ENCODE measurements at regions not wholly inside any gene's neighbourhood (a gene's known extent, or its start where the extent isn't known, plus 50 kb on each side); places are given as distances from the start of the nearest gene placed in this dataset.

DNA sequence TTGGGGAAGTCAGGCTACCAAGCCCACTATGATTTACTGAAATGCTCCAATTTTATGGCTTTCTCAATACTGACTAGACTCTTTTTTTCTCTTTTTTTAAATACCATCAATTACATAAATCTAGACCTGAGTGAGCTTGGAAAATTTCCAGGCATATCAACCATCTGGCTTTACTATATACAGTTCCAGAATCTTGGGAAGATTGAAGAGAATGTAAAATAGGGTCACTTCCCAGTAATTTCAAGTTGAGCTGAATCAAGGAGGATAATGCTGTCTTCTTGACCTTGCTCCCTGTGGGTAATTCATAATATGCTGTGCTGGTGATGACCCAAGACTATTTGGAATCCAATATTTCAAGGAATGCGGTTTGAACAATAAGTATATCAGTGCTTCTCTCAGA lies 108.1 kb downstream of the MAP3K21 start:
- TF ChIP-seq, protein P1, sequence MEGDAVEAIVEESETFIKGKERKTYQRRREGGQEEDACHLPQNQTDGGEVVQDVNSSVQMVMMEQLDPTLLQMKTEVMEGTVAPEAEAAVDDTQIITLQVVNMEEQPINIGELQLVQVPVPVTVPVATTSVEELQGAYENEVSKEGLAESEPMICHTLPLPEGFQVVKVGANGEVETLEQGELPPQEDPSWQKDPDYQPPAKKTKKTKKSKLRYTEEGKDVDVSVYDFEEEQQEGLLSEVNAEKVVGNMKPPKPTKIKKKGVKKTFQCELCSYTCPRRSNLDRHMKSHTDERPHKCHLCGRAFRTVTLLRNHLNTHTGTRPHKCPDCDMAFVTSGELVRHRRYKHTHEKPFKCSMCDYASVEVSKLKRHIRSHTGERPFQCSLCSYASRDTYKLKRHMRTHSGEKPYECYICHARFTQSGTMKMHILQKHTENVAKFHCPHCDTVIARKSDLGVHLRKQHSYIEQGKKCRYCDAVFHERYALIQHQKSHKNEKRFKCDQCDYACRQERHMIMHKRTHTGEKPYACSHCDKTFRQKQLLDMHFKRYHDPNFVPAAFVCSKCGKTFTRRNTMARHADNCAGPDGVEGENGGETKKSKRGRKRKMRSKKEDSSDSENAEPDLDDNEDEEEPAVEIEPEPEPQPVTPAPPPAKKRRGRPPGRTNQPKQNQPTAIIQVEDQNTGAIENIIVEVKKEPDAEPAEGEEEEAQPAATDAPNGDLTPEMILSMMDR (IDR thresholded peaks at IDR 0.05): no peak
- Mint-ChIP-seq H3K4me3 (no peak overlapping the region), H3K27ac (no peak overlapping the region), H3K4me1 (peaks cover 6% of the 10 kb centered on the region), H3K27me3 (ENCODE audit: low read depth, poor library complexity) (peaks cover 25% of the 10 kb centered on the region), H3K36me3 (ENCODE audit: low read depth) (no peaks in the 10 kb centered on the region), H3K9me3 (peaks cover 3% of the 10 kb centered on the region)
- DNase-seq: no peak

DNA sequence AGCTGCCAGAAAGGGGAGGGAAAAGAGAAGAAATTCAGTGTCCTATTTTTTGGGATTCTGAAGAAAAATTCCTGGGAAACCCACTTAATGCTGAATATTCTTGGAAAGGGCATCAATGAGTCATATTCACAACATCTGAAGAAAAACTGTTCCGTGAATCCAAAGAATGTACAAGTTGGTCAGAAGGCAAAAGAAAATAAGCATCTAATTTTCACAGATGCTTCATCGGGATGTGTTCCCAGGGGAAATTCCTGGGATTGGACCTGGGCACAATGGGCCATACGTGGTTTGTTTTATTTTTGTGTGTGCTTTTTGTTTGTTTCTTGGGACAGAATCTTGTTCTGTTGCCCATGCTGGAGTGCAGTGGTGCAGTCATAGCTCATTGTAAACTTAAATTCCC lies 112.2 kb downstream of the MAP3K21 start:
- Mint-ChIP-seq H3K4me3 (no peak overlapping the region), H3K4me1 (no peaks in the 10 kb centered on the region)

GRCh38 chr1:233440951-233441401 lies 113.5 kb downstream of the MAP3K21 start:
- peaks cover 26% of the 10 kb centered on the region for H3K27me3 Mint-ChIP-seq (ENCODE audit: low read depth, poor library complexity)
- no peaks in the 10 kb centered on the region for H3K4me1 Mint-ChIP-seq
- peaks cover 13% of the 10 kb centered on the region for H3K9me3 Mint-ChIP-seq
- no peaks in the 10 kb centered on the region for H3K36me3 Mint-ChIP-seq (ENCODE audit: low read depth)
- peak; percentile 31 for DNase-seq
- no peak overlapping the region for H3K27ac Mint-ChIP-seq
- no peak overlapping the region for H3K4me3 Mint-ChIP-seq
- TF ChIP-seq, protein P1 (IDR thresholded peaks at IDR 0.05): peak; percentile 62

More for the DNA sequence above, 112.2 kb downstream of the MAP3K21 start:
- DNase-seq: no peak
- no peaks in the 10 kb centered on the region for H3K36me3 Mint-ChIP-seq (ENCODE audit: low read depth)
- TF ChIP-seq, protein P1 (IDR thresholded peaks at IDR 0.05): no peak
- H3K9me3 Mint-ChIP-seq: peaks cover 7% of the 10 kb centered on the region
- H3K27me3 Mint-ChIP-seq (ENCODE audit: low read depth, poor library complexity): peaks cover 25% of the 10 kb centered on the region
- no peak overlapping the region for H3K27ac Mint-ChIP-seq

DNA sequence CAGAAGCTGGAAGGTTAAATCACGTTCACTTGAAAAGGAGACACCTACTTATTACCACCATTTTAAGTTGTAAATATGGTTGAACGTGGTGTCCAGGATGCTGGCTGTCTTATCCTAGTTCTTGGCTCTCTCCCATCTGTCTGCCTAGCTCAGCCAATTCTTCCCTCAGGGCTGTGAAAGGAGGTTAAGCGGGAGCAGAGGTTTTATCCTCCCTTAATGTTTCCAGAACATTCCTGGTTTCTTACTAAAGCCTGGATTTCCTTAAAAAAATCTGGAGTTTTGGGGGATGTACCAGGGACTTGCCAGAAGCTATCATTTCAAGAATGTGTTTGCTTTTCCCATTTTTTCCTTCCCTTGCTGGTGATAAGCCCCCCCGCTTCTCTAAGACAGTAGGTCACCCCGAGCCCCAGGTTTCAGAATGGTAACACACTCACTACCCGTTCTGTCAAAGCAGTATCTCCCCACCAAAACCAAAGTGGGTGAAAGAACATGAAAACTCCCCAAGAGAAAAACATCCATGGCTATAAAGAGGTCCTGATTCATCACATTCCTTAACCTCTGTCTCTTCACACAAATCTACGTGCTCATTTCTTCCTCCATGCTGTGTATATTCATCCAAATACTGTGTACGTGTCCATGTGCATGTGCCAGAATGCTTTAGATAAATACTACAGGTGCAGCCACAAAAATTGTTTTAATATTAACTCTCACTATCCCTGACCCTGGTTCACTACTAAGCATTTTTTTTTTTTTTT lies 114.7 kb downstream of the MAP3K21 start:
- TF ChIP-seq, protein P1 (IDR thresholded peaks at IDR 0.05): no peak
- Mint-ChIP-seq H3K36me3 (ENCODE audit: low read depth) (no peaks in the 10 kb centered on the region), H3K27me3 (ENCODE audit: low read depth, poor library complexity) (peaks cover 26% of the 10 kb centered on the region), H3K4me3 (no peak overlapping the region), H3K27ac (peak overlapping the region; percentile 57), H3K4me1 (no peaks in the 10 kb centered on the region), H3K9me3 (peaks cover 26% of the 10 kb centered on the region)
- DNase-seq: no peak

GRCh38 chr1:233443040-233443760 lies 115.7 kb downstream of the MAP3K21 start:
- H3K4me3 Mint-ChIP-seq: no peak overlapping the region
- H3K9me3 Mint-ChIP-seq: peaks cover 31% of the 10 kb centered on the region
- H3K27me3 Mint-ChIP-seq (ENCODE audit: low read depth, poor library complexity): peaks cover 22% of the 10 kb centered on the region
- no peak for DNase-seq
- TF ChIP-seq, protein P1 (IDR thresholded peaks at IDR 0.05): no peak
- no peaks in the 10 kb centered on the region for H3K4me1 Mint-ChIP-seq
- H3K36me3 Mint-ChIP-seq (ENCODE audit: low read depth): no peaks in the 10 kb centered on the region
- no peak overlapping the region for H3K27ac Mint-ChIP-seq

Data from nephron progenitor cell (in vitro differentiated cells).